ENCODE measurements at regions not wholly inside any gene's neighbourhood (a gene's known extent, or its start where the extent isn't known, plus 50 kb on each side); places are given as distances from the start of the nearest gene placed in this dataset.

DNA sequence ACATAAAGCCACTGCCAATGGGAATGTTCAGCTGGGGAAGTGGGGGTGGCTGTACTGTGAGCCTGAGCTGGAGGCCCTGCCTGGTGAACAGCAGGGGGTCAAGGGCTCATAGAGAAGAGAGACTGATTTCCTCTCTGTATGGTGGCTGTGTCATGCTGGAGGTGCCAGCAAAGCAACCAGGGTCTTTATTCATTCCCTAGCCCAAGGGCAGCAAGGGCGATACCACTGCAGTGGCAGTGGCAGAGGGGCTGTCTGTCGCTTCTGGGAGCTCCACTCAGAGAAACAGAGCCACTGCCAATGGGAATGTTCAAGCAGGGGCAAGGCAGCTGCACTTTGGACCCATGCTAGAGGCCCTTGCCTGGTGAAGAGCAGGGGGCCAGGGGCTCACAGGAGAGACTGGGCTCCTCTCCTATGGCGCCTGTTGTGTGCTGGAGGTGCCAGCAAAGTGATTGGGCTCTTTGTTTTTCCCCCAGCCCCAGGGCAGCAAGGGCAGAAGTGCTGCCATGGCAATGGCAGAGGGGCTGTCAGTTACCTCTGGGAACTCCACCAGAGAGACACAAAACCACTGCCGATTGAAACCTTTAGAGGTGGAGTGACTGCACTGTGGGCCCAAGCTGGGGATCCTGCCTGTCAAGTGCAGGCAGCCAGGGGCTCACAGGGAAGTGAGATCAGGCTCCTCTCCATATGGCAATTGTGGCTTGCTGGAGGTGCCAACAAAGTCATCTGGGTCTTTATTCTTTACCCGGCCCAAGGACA, 545.1 kb downstream of the SH2D4B start:
- TF ChIP-seq POLR2A (IDR thresholded peaks at IDR 0.05), result no peak
- TF ChIP-seq CTCF (IDR thresholded peaks at IDR 0.05), result no peak
- no peak for TF ChIP-seq POLR2AphosphoS5 (IDR thresholded peaks at IDR 0.05)
- TF ChIP-seq EP300 (IDR thresholded peaks at IDR 0.05), result no peak
